Left colon (tissue), 2 donors: ENCODE measurements at regions not wholly inside any gene's neighbourhood (a gene's known extent, or its start where the extent isn't known, plus 50 kb on each side); places are given as distances from the start of the nearest gene placed in this dataset.
A peak's percentile ranks its signal among the peaks of the same experiment; 100 is the strongest.

Experiments
- ATAC-seq: fragments of 200-7000 bp; cut with Tn5 transposase; one replicate; pipeline ENCODE4 v1.9.1; 2020; ENCODE audit warnings: mild to moderate bottlenecking, moderate library complexity
- DNase-seq, 2 donors: peaks; one replicate each; pipeline ENCODE4 v3.0.0-alpha.2; 2020
- intact Hi-C, 2 donors: fragments of 100-400 bp; cut with DNase I in 1 of 2; cut with micrococcal nuclease in 1 of 2; formaldehyde crosslinking; loops; one replicate each; pipeline versions ENCODE4 v1.11.2 to v1.14.0; 2022; cut with DNase I, micrococcal nuclease
- donor health status: DM: no; HTN: no; CAD: no.
- donor health status: DM: yes; HTN: yes; CAD: no.

GRCh38 chr11:32311346-32312065 is 123.8 kb downstream of the WT1 start:
- intact Hi-C loops: no loop called here
- ATAC-seq (no peak), DNase-seq (no peak)

GRCh38 chr11:32312206-32312817 is 123.0 kb downstream of the WT1 start:
- intact Hi-C loops: no loop called here
- no peak for DNase-seq
- no peak for ATAC-seq

- intact Hi-C loops: no loop called here
- DNase-seq (no peak), ATAC-seq (peak; percentile 58)
Measured at GRCh38 chr11:32312865-32313403, 122.4 kb downstream of the WT1 start.

DNA sequence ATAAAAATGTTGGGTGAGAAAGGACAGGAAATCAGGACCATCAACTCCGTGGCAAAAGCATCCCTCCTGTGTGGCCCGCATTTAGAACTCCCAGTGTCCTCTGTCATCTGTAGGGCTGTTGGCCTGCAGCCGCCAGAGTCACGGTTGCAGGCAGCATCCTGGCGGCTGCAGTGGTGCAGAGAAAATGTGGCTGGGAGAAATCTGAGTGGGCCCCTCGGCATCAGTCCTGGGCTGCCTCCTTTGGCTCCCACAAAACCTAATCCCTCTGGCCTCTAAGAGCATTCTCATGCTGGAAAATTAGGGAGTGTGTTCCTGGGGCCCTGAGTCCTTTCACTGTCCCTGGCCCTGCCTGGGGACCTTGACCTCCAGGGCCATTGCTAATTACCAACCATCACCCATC is 121.9 kb downstream of the WT1 start:
- no peak for ATAC-seq
- DNase-seq: no peak
- intact Hi-C loops: no loop called here

- DNase-seq (no peak), ATAC-seq (no peak)
- intact Hi-C loops: no loop called here
Measured at GRCh38 chr11:32315121-32315520, 120.2 kb downstream of the WT1 start.

DNA sequence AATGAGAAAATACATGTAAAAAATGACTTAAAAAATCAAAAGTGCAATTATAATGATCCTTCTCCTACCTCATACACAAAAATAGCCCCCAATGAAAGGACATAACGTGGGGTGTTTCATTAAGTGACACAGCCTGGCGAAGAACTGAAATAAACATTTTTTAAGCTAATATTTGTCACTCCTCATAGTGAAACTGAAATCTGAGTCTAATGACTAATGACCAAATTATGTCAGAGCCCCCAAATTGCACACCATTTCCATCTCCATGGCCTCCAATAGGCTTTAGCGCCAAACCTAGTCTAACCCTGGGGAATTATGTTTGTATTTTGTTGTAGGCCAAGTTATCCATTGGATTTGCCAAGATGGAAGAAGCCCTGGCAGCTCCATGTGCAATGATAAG is 119.1 kb downstream of the WT1 start:
- no peak for DNase-seq
- no peak for ATAC-seq
- intact Hi-C loops: no loop called here

DNA sequence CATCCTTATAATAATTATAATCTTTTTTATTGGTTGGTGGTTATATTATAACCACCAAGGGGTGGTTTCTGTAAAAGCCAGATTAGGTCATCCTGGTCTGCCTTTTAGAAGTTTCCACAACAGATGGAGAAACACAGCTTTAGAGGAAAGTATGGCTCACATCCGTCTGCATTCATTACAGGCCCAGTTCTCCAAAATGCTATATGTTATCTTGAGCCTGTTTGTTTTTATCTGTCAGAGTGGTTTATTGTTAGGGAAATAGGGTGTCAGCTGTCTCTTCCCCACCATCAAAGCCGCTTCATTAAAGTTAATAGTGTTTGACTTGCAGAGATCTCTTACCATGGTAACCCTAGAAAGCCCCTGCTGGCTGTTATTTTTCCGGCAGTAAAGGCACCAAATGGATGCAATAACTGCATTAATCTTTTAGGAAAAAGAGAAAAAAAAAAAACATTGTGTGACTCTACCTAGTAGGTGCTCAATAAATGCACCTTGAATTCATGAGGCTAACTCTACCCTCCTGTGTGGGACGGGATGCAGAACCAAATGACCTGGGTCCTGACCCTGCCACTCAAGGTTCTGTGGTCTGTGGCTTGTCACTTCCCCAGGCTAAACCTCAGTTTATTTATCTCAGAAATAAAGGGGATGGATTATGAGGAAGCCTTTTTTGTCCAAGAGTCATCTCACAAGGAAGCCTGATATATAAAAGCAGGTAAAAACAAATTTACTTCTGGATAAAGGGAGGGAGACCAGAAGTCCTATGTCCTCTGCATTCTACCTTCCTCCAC is 118.3 kb downstream of the WT1 start:
- intact Hi-C loops: no loop called here
- no peak for ATAC-seq
- no peak for DNase-seq

GRCh38 chr11:32317643-32318042 is 117.7 kb downstream of the WT1 start:
- intact Hi-C loops: no loop called here
- ATAC-seq: no peak

GRCh38 chr11:32318071-32319055 is 117.0 kb downstream of the WT1 start:
- ATAC-seq: no peak

More at GRCh38 chr11:32317643-32318042, 117.7 kb downstream of the WT1 start:
- no peak for DNase-seq

GRCh38 chr11:32323814-32324130 is 111.6 kb downstream of the WT1 start:
- no peak for DNase-seq
- ATAC-seq: no peak
- intact Hi-C loops: loop anchor here in 1 of 2 donors (2.0 kb wide), 1 partner anchor 469 kb away; no protein-coding TSS in a partner anchor

More at GRCh38 chr11:32318071-32319055, 117.0 kb downstream of the WT1 start:
- DNase-seq: no peak
- intact Hi-C loops: no loop called here

- ATAC-seq (no peak), DNase-seq (no peak)
- intact Hi-C loops: no loop called here
Measured at GRCh38 chr11:32325187-32325586, 110.2 kb downstream of the WT1 start.

- DNase-seq (no peak), ATAC-seq (no peak)
- intact Hi-C loops: no loop called here
Measured at GRCh38 chr11:32325725-32326124, 109.6 kb downstream of the WT1 start.

- ATAC-seq: no peak
- intact Hi-C loops: no loop called here
- no peak for DNase-seq
Measured at GRCh38 chr11:32326522-32326921, 108.8 kb downstream of the WT1 start.

GRCh38 chr11:32328392-32328791 is 106.9 kb downstream of the WT1 start:
- no peak for ATAC-seq
- intact Hi-C loops: no loop called here
- no peak for DNase-seq

DNA sequence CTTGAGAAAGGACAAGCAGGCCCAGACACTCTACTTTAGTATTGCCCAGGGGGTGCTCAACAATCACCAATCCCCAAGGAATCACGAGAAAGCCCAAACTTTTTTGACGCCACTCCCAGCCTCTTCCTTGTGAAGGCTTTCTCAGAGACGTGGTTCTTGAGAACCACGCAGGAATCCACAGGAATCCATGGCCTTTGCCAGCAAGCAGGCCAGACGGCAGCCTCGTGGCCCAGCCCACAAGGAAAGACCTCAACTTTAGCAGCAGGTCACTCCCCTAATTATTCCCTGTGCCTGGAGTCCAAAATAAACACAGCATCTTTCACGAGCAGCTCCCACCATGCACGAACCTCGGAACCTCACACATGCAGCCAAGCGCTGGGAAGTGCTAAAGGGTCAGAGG is 104.2 kb downstream of the WT1 start:
- peak; percentile 16 for ATAC-seq
- intact Hi-C loops: no loop called here
- no peak for DNase-seq

GRCh38 chr11:32331792-32332191 is 103.5 kb downstream of the WT1 start:
- intact Hi-C loops: no loop called here
- ATAC-seq: no peak
- no peak for DNase-seq

- intact Hi-C loops: no loop called here
- DNase-seq (no peak), ATAC-seq (peak; percentile 36)
Measured at GRCh38 chr11:32332990-32333319, 102.4 kb downstream of the WT1 start.

DNA sequence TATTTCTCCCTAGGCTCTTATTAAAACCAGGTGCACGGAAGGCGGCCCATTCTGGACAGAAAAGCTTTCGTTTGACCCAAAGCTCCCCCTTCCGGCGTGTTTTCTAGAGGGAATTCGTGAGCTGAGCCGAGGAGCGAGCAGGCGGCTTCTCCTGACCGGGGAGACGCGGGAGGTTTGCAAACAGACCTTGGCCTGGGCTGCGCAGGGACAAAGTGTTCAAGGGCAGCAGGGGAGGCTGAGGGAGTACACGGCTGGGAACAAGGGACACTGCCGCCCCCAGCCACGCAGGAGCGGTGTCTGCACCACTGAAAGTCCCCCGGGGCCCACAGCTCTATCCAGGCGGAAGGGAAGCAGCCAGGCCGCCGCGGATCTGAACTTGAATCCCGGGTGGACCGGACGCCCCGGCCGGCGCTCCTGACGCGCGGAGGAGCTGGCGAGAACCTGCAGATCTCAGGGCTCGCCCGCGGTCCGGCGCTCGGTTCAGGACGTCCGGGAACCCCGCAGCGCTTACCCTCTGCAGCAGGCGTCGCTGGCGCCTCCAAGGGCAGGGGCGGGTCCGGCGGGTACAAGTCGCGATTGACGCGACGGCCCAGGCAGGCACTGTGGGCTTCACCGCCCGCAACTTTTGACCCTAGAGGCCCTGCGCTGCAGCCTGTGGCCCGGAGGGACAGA is 101.9 kb downstream of the WT1 start:
- intact Hi-C loops: no loop called here
- peak; percentile 54 to 81 for DNase-seq
- peak; percentile 78 for ATAC-seq
